Neural crest cell (in vitro differentiated cells): ENCODE measurements at regions not wholly inside any gene's neighbourhood (a gene's known extent, or its start where the extent isn't known, plus 50 kb on each side); places are given as distances from the start of the nearest gene placed in this dataset.

Experiments
- DNase-seq: peaks from one replicate; pipeline ENCODE4 v3.0.0; 2021; ENCODE audit warnings: low read depth, mixed read lengths, low spot score
- H3K27ac Mint-ChIP-seq: one replicate; pipeline ENCODE4 v1.8.0; 2021; ENCODE audit warnings: mild to moderate bottlenecking, mixed read lengths; ENCODE audit not compliant: unreplicated experiment
- H3K27me3 Mint-ChIP-seq: 2 replicates; pipeline ENCODE4 v1.8.0; 2021; ENCODE audit warnings: low read depth, mild to moderate bottlenecking, mixed read lengths
- H3K36me3 Mint-ChIP-seq: 2 replicates; pipeline ENCODE4 v1.8.0; 2021; ENCODE audit warnings: low read depth, mild to moderate bottlenecking, mixed read lengths
- H3K4me1 Mint-ChIP-seq: 2 replicates; pipeline ENCODE4 v1.8.0; 2021; ENCODE audit warnings: mixed read lengths
- H3K4me3 Mint-ChIP-seq: one replicate; pipeline ENCODE4 v1.8.0; 2021; ENCODE audit warnings: mild to moderate bottlenecking, mixed read lengths
- H3K9me3 Mint-ChIP-seq: 2 replicates; pipeline ENCODE4 v1.8.0; 2021; ENCODE audit warnings: mixed read lengths
- CTCF ChIP-seq: fragments of 200-600 bp; sonication (generic); conservative IDR thresholded peaks from 2 replicates; pipeline ENCODE4 v1.5.0; 2021; ENCODE audit warnings: antibody characterized with exemption, mild to moderate bottlenecking

DNA sequence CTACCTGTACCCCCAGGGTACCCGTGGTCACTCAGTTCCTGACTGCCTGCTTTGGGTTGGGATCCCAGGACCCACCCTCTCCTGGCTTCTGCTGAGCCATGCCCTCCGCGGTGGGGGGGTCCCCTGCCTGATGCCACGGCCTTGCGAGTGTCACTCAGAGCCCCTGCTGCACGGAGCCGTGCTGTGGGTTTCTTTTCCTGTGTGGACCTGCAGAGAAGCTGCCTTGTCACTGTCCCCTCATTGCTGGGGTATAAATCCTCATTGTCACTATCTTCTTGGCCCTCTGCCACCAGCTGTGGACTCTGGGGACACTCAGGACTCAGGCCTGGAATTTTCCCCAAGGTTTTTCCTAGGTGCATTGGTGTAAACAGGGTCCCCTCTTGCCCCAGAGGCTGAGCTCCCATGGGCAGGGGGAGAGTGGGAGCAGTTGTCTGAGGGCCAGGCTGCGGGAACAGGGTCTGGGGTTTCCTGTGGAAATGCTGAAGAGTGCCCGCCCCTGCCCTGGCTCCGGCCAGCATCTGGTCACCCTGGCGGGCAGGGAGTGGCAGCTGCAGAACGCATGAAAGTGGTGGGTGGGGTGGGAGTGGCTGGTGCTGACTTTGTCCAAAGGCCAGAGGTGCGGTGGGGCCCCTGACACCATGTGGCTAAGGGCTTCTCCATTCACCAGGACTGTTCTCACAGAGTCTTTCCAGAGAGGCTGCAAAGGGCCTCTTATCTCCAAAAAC, 191.7 kb downstream of the GOLGA6L6 start:
- H3K27ac Mint-ChIP-seq = no peak overlapping the region
- no peak for DNase-seq
- TF ChIP-seq CTCF = no peak
- peaks cover 21% of the 10 kb centered on the region for H3K36me3 Mint-ChIP-seq
- H3K4me3 Mint-ChIP-seq = no peak overlapping the region
- peaks cover 17% of the 10 kb centered on the region for H3K9me3 Mint-ChIP-seq
- no peaks in the 10 kb centered on the region for H3K4me1 Mint-ChIP-seq
- H3K27me3 Mint-ChIP-seq = no peaks in the 10 kb centered on the region

GRCh38 chr15:20348900-20349773, 192.5 kb downstream of the GOLGA6L6 start:
- DNase-seq = no peak
- no peak for TF ChIP-seq CTCF
- peaks cover 21% of the 10 kb centered on the region for H3K36me3 Mint-ChIP-seq
- H3K27me3 Mint-ChIP-seq = no peaks in the 10 kb centered on the region
- no peak overlapping the region for H3K27ac Mint-ChIP-seq
- H3K4me1 Mint-ChIP-seq = no peaks in the 10 kb centered on the region
- peaks cover 17% of the 10 kb centered on the region for H3K9me3 Mint-ChIP-seq
- no peak overlapping the region for H3K4me3 Mint-ChIP-seq

- H3K36me3 Mint-ChIP-seq = peaks cover 21% of the 10 kb centered on the region
- H3K27ac Mint-ChIP-seq = no peak overlapping the region
- H3K9me3 Mint-ChIP-seq = peaks cover 17% of the 10 kb centered on the region
- H3K4me3 Mint-ChIP-seq = no peak overlapping the region
- H3K27me3 Mint-ChIP-seq = no peaks in the 10 kb centered on the region
- no peak for TF ChIP-seq CTCF
- no peak for DNase-seq
- no peaks in the 10 kb centered on the region for H3K4me1 Mint-ChIP-seq
These were observed 193.2 kb downstream of the GOLGA6L6 start for GRCh38 chr15:20348291-20348899.

- Mint-ChIP-seq H3K4me1 (no peaks in the 10 kb centered on the region), H3K36me3 (peaks cover 14% of the 10 kb centered on the region), H3K9me3 (peaks cover 12% of the 10 kb centered on the region), H3K4me3 (no peak overlapping the region), H3K27ac (no peak overlapping the region), H3K27me3 (no peaks in the 10 kb centered on the region)
- no peak for DNase-seq
- TF ChIP-seq CTCF = no peak
These were observed 195.4 kb downstream of the GOLGA6L6 start for GRCh38 chr15:20346082-20346805.

DNA sequence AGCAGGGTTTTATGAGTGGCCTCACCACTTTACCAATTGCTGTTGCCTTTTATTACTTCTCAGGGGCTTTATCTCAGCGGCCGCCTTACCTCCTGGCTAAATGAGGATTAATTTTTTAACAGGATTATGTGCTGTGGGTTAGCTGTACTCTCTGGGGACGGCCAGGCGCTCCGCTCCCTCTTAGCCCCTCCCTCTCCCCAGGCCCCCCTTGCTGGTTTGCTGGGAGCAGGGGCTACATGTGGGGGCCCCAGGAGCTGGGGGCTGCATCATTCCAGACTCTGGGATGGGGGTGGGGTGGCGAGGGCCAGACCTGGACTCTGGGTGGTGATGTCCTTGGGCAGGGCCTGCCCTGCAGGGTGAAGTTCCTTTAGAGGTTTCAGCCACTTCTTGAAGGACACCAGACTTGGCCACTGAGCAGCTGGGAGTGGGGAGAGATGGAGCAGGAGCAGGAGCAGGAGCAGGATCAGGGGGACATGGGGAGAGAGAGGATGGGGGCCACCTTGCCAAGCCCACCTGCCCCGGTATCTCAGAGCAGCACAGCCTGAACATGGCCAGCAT, 196.1 kb downstream of the GOLGA6L6 start:
- H3K9me3 Mint-ChIP-seq = peaks cover 7% of the 10 kb centered on the region
- peaks cover 7% of the 10 kb centered on the region for H3K36me3 Mint-ChIP-seq
- no peaks in the 10 kb centered on the region for H3K27me3 Mint-ChIP-seq
- H3K27ac Mint-ChIP-seq = no peak overlapping the region
- no peak for TF ChIP-seq CTCF
- no peak overlapping the region for H3K4me3 Mint-ChIP-seq
- H3K4me1 Mint-ChIP-seq = no peaks in the 10 kb centered on the region
- DNase-seq = no peak
